Activated naive CD4-positive, alpha-beta T cell treated with anti-CD3 and anti-CD28 coated beads, Interleukin-2, amount 50 U/mL, for 24 hours (primary cell): ENCODE measurements at regions not wholly inside any gene's neighbourhood (a gene's known extent, or its start where the extent isn't known, plus 50 kb on each side); places are given as distances from the start of the nearest gene placed in this dataset.
"Not testable (repeated sequence)": the region's sequence is repeated elsewhere in the genome, so short reads cannot be mapped to it uniquely, and the experiment has no call there.

Source experiments
- H3K27ac Mint-ChIP-seq: one replicate; pipeline ENCODE4 v1.8.0; 2021; ENCODE audit warnings: mild to moderate bottlenecking, mixed read lengths
- H3K27me3 Mint-ChIP-seq: one replicate; pipeline ENCODE4 v1.8.0; 2021; ENCODE audit warnings: mixed read lengths
- H3K36me3 Mint-ChIP-seq: one replicate; pipeline ENCODE4 v1.8.0; 2021; ENCODE audit warnings: mixed read lengths
- H3K4me1 Mint-ChIP-seq: one replicate; pipeline ENCODE4 v1.8.0; 2021; ENCODE audit warnings: mixed read lengths
- H3K4me3 Mint-ChIP-seq: one replicate; pipeline ENCODE4 v1.8.0; 2021; ENCODE audit warnings: mild to moderate bottlenecking, mixed read lengths
- H3K9me3 Mint-ChIP-seq: one replicate; pipeline ENCODE4 v1.8.0; 2021; ENCODE audit warnings: mixed read lengths

- Mint-ChIP-seq H3K27ac (no peak overlapping the region), H3K4me1 (peaks cover 37% of the 10 kb centered on the region), H3K4me3 (no peak overlapping the region), H3K27me3 (no peaks in the 10 kb centered on the region), H3K9me3 (no peaks in the 10 kb centered on the region), H3K36me3 (peaks cover 25% of the 10 kb centered on the region)
These were observed 253.8 kb upstream of the POU5F2 start for GRCh38 chr5:93995126-93995621.

- H3K36me3 Mint-ChIP-seq: peaks cover 25% of the 10 kb centered on the region
- no peaks in the 10 kb centered on the region for H3K27me3 Mint-ChIP-seq
- no peak overlapping the region for H3K4me3 Mint-ChIP-seq
- peaks cover 37% of the 10 kb centered on the region for H3K4me1 Mint-ChIP-seq
- H3K27ac Mint-ChIP-seq: no peak overlapping the region
- no peaks in the 10 kb centered on the region for H3K9me3 Mint-ChIP-seq
These were observed 251.8 kb upstream of the POU5F2 start for GRCh38 chr5:93993161-93993560.

GRCh38 chr5:93990504-93991070 lies 249.2 kb upstream of the POU5F2 start:
- Mint-ChIP-seq H3K9me3 (no peaks in the 10 kb centered on the region), H3K4me1 (peaks cover 26% of the 10 kb centered on the region), H3K27ac (no peak overlapping the region), H3K36me3 (peaks cover 26% of the 10 kb centered on the region), H3K27me3 (no peaks in the 10 kb centered on the region), H3K4me3 (no peak overlapping the region)

GRCh38 chr5:93985940-93986570 lies 244.7 kb upstream of the POU5F2 start:
- H3K9me3 Mint-ChIP-seq, H3K4me1 Mint-ChIP-seq, H3K4me3 Mint-ChIP-seq, H3K27me3 Mint-ChIP-seq, H3K27ac Mint-ChIP-seq: not testable (repeated sequence)
- H3K36me3 Mint-ChIP-seq: peaks cover 30% of the 10 kb centered on the region

GRCh38 chr5:93978222-93978621 lies 236.8 kb upstream of the POU5F2 start:
- peaks cover 39% of the 10 kb centered on the region for H3K9me3 Mint-ChIP-seq
- H3K4me3 Mint-ChIP-seq: no peak overlapping the region
- peaks cover 12% of the 10 kb centered on the region for H3K4me1 Mint-ChIP-seq
- H3K36me3 Mint-ChIP-seq: peaks cover 57% of the 10 kb centered on the region
- H3K27me3 Mint-ChIP-seq: no peaks in the 10 kb centered on the region
- no peak overlapping the region for H3K27ac Mint-ChIP-seq

- Mint-ChIP-seq H3K9me3 (peaks cover 4% of the 10 kb centered on the region), H3K27ac (no peak overlapping the region), H3K4me3 (no peak overlapping the region), H3K36me3 (peaks cover 33% of the 10 kb centered on the region), H3K4me1 (peaks cover 14% of the 10 kb centered on the region), H3K27me3 (no peaks in the 10 kb centered on the region)
These were observed 226.5 kb upstream of the POU5F2 start for GRCh38 chr5:93967923-93968322.

GRCh38 chr5:93964421-93964820 lies 223.0 kb upstream of the POU5F2 start:
- Mint-ChIP-seq H3K4me3 (no peak overlapping the region), H3K27me3 (no peaks in the 10 kb centered on the region), H3K27ac (no peak overlapping the region), H3K36me3 (peaks cover 29% of the 10 kb centered on the region), H3K4me1 (peaks cover 10% of the 10 kb centered on the region), H3K9me3 (peaks cover 4% of the 10 kb centered on the region)

- Mint-ChIP-seq H3K4me1 (no peaks in the 10 kb centered on the region), H3K36me3 (peaks cover 26% of the 10 kb centered on the region), H3K4me3 (no peak overlapping the region), H3K9me3 (no peaks in the 10 kb centered on the region), H3K27me3 (no peaks in the 10 kb centered on the region), H3K27ac (no peak overlapping the region)
These were observed 218.6 kb upstream of the POU5F2 start for GRCh38 chr5:93960042-93960441.

GRCh38 chr5:93956006-93956405 lies 214.6 kb upstream of the POU5F2 start:
- H3K27ac Mint-ChIP-seq: no peak overlapping the region
- no peaks in the 10 kb centered on the region for H3K4me1 Mint-ChIP-seq
- peaks cover 9% of the 10 kb centered on the region for H3K9me3 Mint-ChIP-seq
- H3K27me3 Mint-ChIP-seq: no peaks in the 10 kb centered on the region
- H3K36me3 Mint-ChIP-seq: peaks cover 49% of the 10 kb centered on the region
- H3K4me3 Mint-ChIP-seq: no peak overlapping the region

- no peaks in the 10 kb centered on the region for H3K4me1 Mint-ChIP-seq
- no peaks in the 10 kb centered on the region for H3K27me3 Mint-ChIP-seq
- H3K27ac Mint-ChIP-seq: no peak overlapping the region
- H3K36me3 Mint-ChIP-seq: peaks cover 46% of the 10 kb centered on the region
- peaks cover 9% of the 10 kb centered on the region for H3K9me3 Mint-ChIP-seq
- H3K4me3 Mint-ChIP-seq: no peak overlapping the region
These were observed 213.1 kb upstream of the POU5F2 start for GRCh38 chr5:93954421-93955069.

GRCh38 chr5:93953442-93953841 lies 212.0 kb upstream of the POU5F2 start:
- Mint-ChIP-seq H3K9me3 (peaks cover 9% of the 10 kb centered on the region), H3K4me1 (no peaks in the 10 kb centered on the region), H3K27me3 (no peaks in the 10 kb centered on the region), H3K36me3 (peaks cover 51% of the 10 kb centered on the region), H3K4me3 (no peak overlapping the region), H3K27ac (no peak overlapping the region)

- Mint-ChIP-seq H3K27ac (no peak overlapping the region), H3K36me3 (peaks cover 10% of the 10 kb centered on the region), H3K27me3 (no peaks in the 10 kb centered on the region), H3K4me3 (no peak overlapping the region), H3K9me3 (no peaks in the 10 kb centered on the region), H3K4me1 (peaks cover 16% of the 10 kb centered on the region)
These were observed 200.5 kb upstream of the POU5F2 start for GRCh38 chr5:93941897-93942296.

- peaks cover 21% of the 10 kb centered on the region for H3K36me3 Mint-ChIP-seq
- H3K4me1 Mint-ChIP-seq, H3K4me3 Mint-ChIP-seq, H3K27ac Mint-ChIP-seq, H3K27me3 Mint-ChIP-seq, H3K9me3 Mint-ChIP-seq: not testable (repeated sequence)
These were observed 191.9 kb upstream of the POU5F2 start for GRCh38 chr5:93933269-93933668.

GRCh38 chr5:93930098-93930497 lies 188.7 kb upstream of the POU5F2 start:
- no peaks in the 10 kb centered on the region for H3K27me3 Mint-ChIP-seq
- peaks cover 24% of the 10 kb centered on the region for H3K36me3 Mint-ChIP-seq
- no peaks in the 10 kb centered on the region for H3K9me3 Mint-ChIP-seq
- no peak overlapping the region for H3K27ac Mint-ChIP-seq
- H3K4me1 Mint-ChIP-seq: no peaks in the 10 kb centered on the region
- no peak overlapping the region for H3K4me3 Mint-ChIP-seq

GRCh38 chr5:93929131-93929530 lies 187.7 kb upstream of the POU5F2 start:
- Mint-ChIP-seq H3K4me1 (no peaks in the 10 kb centered on the region), H3K9me3 (no peaks in the 10 kb centered on the region), H3K4me3 (no peak overlapping the region), H3K27me3 (no peaks in the 10 kb centered on the region), H3K27ac (no peak overlapping the region), H3K36me3 (peaks cover 20% of the 10 kb centered on the region)

GRCh38 chr5:93926831-93927620 lies 185.6 kb upstream of the POU5F2 start:
- Mint-ChIP-seq H3K27me3 (no peaks in the 10 kb centered on the region), H3K36me3 (peaks cover 14% of the 10 kb centered on the region)

More at GRCh38 chr5:93926831-93927620, 185.6 kb upstream of the POU5F2 start:
- H3K4me3 Mint-ChIP-seq: no peak overlapping the region
- no peaks in the 10 kb centered on the region for H3K9me3 Mint-ChIP-seq
- no peaks in the 10 kb centered on the region for H3K4me1 Mint-ChIP-seq
- H3K27ac Mint-ChIP-seq: no peak overlapping the region
